ENCODE measurements at regions not wholly inside any gene's neighbourhood (a gene's known extent, or its start where the extent isn't known, plus 50 kb on each side); places are given as distances from the start of the nearest gene placed in this dataset.

GRCh38 chr9:13734601-13735000 lies 455.1 kb upstream of the MPDZ start:
- H3K27me3 Mint-ChIP-seq: no peaks in the 10 kb centered on the region
- DNase-seq (no peak), ATAC-seq (replicated peaks) (no peak)
- peaks cover 3 to 7% of the 10 kb centered on the region in 2 donors for H3K9me3 Mint-ChIP-seq
- H3K27ac Mint-ChIP-seq: no peak overlapping the region
- no peak overlapping the region for H3K4me3 Mint-ChIP-seq
- H3K4me1 Mint-ChIP-seq: no peaks in the 10 kb centered on the region
- no peaks in the 10 kb centered on the region for H3K36me3 Mint-ChIP-seq

DNA sequence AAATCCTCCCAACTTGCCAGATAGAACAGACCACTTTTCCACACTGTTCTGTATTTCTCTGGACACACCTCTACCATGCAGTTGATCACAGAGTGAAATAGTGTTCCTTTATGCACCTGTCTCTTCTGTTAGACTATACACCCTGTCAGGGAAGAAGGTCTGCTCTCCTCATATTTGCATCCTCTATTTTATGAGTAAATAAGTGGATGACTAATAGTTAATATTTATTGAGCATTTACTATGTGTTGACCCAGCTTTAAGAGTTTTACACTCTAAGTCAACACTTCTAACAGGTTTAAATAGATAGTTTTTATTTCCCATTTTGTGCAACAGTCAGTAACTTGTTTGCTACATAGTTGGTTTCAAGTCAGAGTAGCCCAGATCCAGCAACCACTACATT lies 452.8 kb upstream of the MPDZ start:
- Mint-ChIP-seq H3K36me3 (no peaks in the 10 kb centered on the region), H3K4me1 (no peaks in the 10 kb centered on the region), H3K27ac (no peak overlapping the region), H3K27me3 (no peaks in the 10 kb centered on the region), H3K4me3 (no peak overlapping the region), H3K9me3 (peaks cover 2 to 7% of the 10 kb centered on the region in 2 donors)
- ATAC-seq (replicated peaks): no peak
- DNase-seq: no peak

GRCh38 chr9:13731637-13732036 lies 452.1 kb upstream of the MPDZ start:
- no peaks in the 10 kb centered on the region for H3K27me3 Mint-ChIP-seq
- peaks cover 2 to 7% of the 10 kb centered on the region in 2 donors for H3K9me3 Mint-ChIP-seq
- H3K36me3 Mint-ChIP-seq: no peaks in the 10 kb centered on the region
- ATAC-seq (replicated peaks): no peak
- H3K4me1 Mint-ChIP-seq: no peaks in the 10 kb centered on the region
- no peak overlapping the region for H3K4me3 Mint-ChIP-seq
- DNase-seq: no peak
- no peak overlapping the region for H3K27ac Mint-ChIP-seq

DNA sequence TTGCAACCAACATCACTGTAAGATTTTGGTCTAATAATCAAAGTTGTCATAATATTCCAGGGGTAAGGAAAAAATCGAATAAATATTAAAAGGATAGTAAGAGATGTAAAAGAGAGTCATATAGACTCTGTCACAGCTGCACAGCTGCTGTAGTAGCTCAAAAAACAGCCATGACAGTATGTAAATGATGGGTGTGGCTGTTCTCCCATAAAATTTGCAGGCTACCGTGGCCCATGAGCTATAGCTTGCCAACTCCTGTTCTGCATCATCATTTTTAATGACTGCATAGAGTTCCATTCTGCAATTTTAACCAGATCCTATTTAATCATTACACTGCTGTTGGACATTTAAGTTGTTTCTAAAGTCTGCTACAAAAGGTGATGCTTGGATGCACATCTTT lies 450.5 kb upstream of the MPDZ start:
- ATAC-seq (replicated peaks) (no peak), DNase-seq (no peak)
- Mint-ChIP-seq H3K4me3 (no peak overlapping the region), H3K27me3 (no peaks in the 10 kb centered on the region), H3K36me3 (no peaks in the 10 kb centered on the region), H3K9me3 (peaks cover 2 to 7% of the 10 kb centered on the region in 2 donors), H3K27ac (no peak overlapping the region), H3K4me1 (no peaks in the 10 kb centered on the region)

- peaks cover 4 to 7% of the 10 kb centered on the region in 2 donors for H3K9me3 Mint-ChIP-seq
- H3K27ac Mint-ChIP-seq: no peak overlapping the region
- DNase-seq: no peak
- no peaks in the 10 kb centered on the region for H3K4me1 Mint-ChIP-seq
- no peak overlapping the region for H3K4me3 Mint-ChIP-seq
- no peaks in the 10 kb centered on the region for H3K36me3 Mint-ChIP-seq
- no peaks in the 10 kb centered on the region for H3K27me3 Mint-ChIP-seq
- ATAC-seq (replicated peaks): no peak
These were observed 449.7 kb upstream of the MPDZ start for GRCh38 chr9:13728917-13729811.

- no peak overlapping the region for H3K27ac Mint-ChIP-seq
- no peak for DNase-seq
- no peak overlapping the region for H3K4me3 Mint-ChIP-seq
These were observed 448.6 kb upstream of the MPDZ start for GRCh38 chr9:13728131-13728530.

DNA sequence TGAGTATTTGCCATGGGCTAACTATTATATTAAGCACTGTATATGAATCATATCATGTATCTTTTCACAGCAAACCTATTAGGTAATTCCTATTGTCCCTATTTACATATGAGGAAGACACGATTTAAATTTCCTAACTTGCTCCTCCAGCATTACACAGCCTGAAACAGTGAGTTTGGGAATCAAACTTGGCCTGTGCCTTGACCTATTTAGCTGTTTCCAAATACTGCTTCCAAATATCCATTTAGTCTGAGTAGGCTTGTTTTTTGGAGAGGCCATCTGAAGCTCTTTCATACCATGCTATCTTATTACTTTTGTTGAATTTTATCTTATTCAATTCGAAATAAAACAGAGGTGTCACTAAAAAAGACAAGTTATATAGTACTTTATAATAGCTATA lies 447.3 kb upstream of the MPDZ start:
- DNase-seq (no peak), ATAC-seq (replicated peaks) (no peak)
- no peak overlapping the region for H3K27ac Mint-ChIP-seq
- H3K4me3 Mint-ChIP-seq: no peak overlapping the region
- H3K9me3 Mint-ChIP-seq: peaks cover 4 to 7% of the 10 kb centered on the region in 2 donors
- H3K36me3 Mint-ChIP-seq: no peaks in the 10 kb centered on the region
- no peaks in the 10 kb centered on the region for H3K4me1 Mint-ChIP-seq
- no peaks in the 10 kb centered on the region for H3K27me3 Mint-ChIP-seq

More at GRCh38 chr9:13728131-13728530, 448.6 kb upstream of the MPDZ start:
- H3K4me1 Mint-ChIP-seq: no peaks in the 10 kb centered on the region
- no peaks in the 10 kb centered on the region for H3K36me3 Mint-ChIP-seq
- H3K9me3 Mint-ChIP-seq: peaks cover 3 to 7% of the 10 kb centered on the region in 2 donors
- no peaks in the 10 kb centered on the region for H3K27me3 Mint-ChIP-seq
- no peak for ATAC-seq (replicated peaks)

- no peak overlapping the region for H3K27ac Mint-ChIP-seq
- peaks cover 0 to 4% of the 10 kb centered on the region in 2 donors for H3K9me3 Mint-ChIP-seq
- H3K4me3 Mint-ChIP-seq: no peak overlapping the region
- no peaks in the 10 kb centered on the region for H3K36me3 Mint-ChIP-seq
- no peak for ATAC-seq (replicated peaks)
- DNase-seq: no peak
- no peaks in the 10 kb centered on the region for H3K27me3 Mint-ChIP-seq
- no peaks in the 10 kb centered on the region for H3K4me1 Mint-ChIP-seq
These were observed 446.0 kb upstream of the MPDZ start for GRCh38 chr9:13725516-13725915.

DNA sequence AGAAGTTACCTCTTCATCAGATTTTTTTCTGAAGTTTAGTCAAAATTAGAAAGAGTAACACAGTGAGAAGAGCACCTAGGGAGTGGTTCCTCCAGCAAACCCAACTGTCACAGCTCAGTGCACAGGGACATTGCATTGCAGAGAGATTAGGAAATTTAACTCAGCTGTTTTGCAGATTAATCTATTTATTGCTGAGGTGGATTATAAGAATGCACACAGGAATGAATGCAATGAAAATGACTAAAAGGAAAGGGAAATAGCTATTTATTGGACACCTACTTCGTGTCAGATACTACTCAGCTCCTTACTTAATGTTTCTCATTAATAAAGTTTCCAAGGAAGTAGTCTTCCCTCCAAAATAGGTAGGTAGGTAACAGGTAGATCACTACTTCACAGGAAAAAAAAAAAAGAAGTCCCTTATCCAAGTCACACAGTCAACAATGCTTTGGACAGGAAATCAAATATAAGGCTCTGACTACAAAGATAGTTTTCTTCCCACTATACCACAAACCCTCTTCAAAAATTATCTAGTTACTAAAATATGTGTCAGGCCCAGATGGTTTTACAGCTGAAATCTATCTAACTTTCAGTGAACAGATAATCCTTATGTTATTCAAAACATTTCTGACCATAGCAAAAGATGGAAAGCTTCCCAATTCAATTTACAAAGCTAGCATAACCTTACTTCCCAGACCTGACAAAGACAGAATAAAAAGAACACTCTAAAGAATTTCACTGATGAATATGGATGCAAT lies 442.2 kb upstream of the MPDZ start:
- Mint-ChIP-seq H3K27me3 (no peaks in the 10 kb centered on the region), H3K4me3 (no peak overlapping the region), H3K9me3 (peaks cover 0 to 4% of the 10 kb centered on the region in 2 donors), H3K36me3 (no peaks in the 10 kb centered on the region), H3K4me1 (no peaks in the 10 kb centered on the region), H3K27ac (no peak overlapping the region)
- ATAC-seq (replicated peaks) (no peak), DNase-seq (no peak)

DNA sequence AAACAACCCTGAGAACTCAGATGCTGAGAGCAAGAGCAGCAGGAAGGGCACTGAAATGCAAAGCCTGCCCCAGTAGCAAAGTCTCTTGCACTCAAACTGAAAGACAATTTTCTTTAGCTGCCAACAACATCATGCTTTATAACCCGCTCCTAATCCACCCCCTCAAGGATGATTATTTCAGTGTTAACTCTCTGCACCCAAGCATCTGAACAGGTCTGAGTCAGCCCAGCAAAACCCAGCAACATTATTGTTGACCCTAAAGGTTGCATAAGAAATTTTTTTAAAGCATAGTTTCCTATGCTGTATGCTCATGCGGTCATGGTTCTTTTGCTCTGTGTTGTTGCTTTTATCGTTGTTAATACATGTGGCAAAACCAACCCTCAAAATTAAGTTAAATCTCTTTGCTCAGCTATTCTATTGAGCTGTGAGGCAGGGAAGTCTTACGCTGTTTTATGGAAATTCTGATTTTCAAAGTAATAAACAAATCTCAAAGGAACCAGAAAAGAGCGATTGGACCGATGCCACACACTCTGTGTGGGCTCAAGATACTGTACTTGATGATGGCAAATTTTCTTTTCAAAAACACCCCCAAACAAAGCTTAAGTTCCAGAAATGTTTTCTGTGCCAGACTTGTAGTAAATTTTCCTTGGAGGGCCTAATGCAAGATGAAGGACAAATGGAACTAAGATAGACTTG lies 440.6 kb upstream of the MPDZ start:
- Mint-ChIP-seq H3K27ac (no peak overlapping the region), H3K27me3 (no peaks in the 10 kb centered on the region), H3K36me3 (no peaks in the 10 kb centered on the region), H3K4me1 (no peaks in the 10 kb centered on the region), H3K9me3 (peaks cover 0 to 4% of the 10 kb centered on the region in 2 donors), H3K4me3 (no peak overlapping the region)
- ATAC-seq (replicated peaks): no peak
- no peak for DNase-seq

DNA sequence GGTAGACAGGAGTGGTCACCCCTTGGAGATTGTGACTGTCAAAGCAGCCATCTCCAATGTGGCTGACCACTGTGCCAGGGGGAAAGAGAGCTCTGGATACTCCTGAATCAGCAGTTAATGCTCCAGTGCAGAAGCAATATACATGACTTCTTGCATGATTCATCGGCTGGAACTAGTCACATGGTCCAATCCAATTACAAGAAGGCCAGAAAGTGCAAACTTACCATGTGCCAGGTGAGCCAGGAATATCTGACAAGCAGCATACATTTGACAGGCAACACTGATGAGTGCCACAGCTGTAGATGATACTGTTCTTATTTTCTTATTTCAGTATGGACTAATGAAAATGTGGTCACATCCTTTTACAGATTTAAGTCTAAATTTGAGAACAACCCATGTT lies 440.0 kb upstream of the MPDZ start:
- Mint-ChIP-seq H3K27ac (no peak overlapping the region), H3K36me3 (no peaks in the 10 kb centered on the region), H3K9me3 (peaks cover 0 to 4% of the 10 kb centered on the region in 2 donors), H3K4me1 (no peaks in the 10 kb centered on the region), H3K4me3 (no peak overlapping the region), H3K27me3 (no peaks in the 10 kb centered on the region)
- DNase-seq (no peak), ATAC-seq (replicated peaks) (no peak)

- H3K27ac Mint-ChIP-seq: no peak overlapping the region
- no peaks in the 10 kb centered on the region for H3K27me3 Mint-ChIP-seq
- no peak for DNase-seq
- no peak for ATAC-seq (replicated peaks)
- peaks cover 0 to 2% of the 10 kb centered on the region in 2 donors for H3K9me3 Mint-ChIP-seq
- no peaks in the 10 kb centered on the region for H3K36me3 Mint-ChIP-seq
- no peak overlapping the region for H3K4me3 Mint-ChIP-seq
- H3K4me1 Mint-ChIP-seq: no peaks in the 10 kb centered on the region
These were observed 439.0 kb upstream of the MPDZ start for GRCh38 chr9:13718539-13718938.

DNA sequence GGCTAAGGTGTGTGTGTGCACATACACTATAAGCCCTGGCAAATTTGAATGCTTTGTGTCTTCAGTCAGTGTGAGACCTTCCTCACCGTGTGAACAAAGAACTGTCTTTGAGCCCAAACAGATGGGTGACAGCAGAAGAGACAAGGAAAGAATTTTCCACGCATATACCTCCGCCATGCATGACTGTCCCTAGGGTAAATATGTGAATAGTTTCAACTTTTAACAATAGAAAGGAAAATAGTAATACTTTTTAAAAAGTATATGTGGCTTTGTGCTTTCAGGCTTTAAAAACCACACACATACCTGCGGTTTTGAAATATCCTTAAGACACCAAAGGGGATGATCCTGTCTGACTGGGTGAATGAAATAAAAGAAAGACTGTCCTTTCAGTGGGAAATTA lies 438.6 kb upstream of the MPDZ start:
- ATAC-seq (replicated peaks): no peak
- peaks cover 0 to 3% of the 10 kb centered on the region in 2 donors for H3K9me3 Mint-ChIP-seq
- no peak for DNase-seq

DNA sequence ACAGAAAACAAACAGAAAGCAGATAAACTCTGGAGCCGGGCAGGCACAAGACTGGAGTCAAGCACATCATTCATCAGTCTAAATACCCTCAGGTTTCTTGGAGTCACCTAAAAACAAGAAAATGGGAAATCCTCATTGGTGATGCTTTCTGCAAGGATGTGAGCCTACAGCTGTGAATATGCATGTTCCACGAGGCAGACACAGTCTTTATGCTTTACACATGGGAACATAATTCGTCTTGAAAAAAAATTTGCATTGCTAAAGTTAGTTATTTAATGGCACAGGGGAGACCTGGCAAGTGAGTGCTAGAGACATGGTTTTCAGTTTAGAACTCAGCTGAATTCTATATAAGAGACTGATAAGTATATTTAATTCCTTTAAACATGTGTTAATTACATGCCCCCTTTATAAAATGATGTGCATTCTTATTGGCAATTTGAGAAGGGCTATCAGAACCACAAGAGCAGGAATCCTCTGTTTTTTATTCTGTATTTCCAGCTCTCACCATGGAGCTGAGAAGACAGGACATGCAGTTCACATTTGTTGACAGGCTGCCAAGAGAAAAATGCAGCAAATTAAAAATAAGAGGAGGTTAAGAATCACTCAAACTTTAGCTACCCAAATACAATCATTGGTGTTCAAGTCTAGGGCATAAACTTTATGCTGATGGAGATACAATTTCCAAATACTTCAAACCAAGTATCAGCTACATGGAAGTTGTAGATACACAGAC lies 438.0 kb upstream of the MPDZ start:
- Mint-ChIP-seq H3K4me3 (no peak overlapping the region), H3K27me3 (no peaks in the 10 kb centered on the region), H3K36me3 (no peaks in the 10 kb centered on the region), H3K9me3 (peaks cover 0 to 2% of the 10 kb centered on the region in 2 donors), H3K4me1 (no peaks in the 10 kb centered on the region), H3K27ac (no peak overlapping the region)
- DNase-seq: no peak
- ATAC-seq (replicated peaks): no peak

More for the DNA sequence above, 438.6 kb upstream of the MPDZ start:
- no peak overlapping the region for H3K27ac Mint-ChIP-seq
- H3K36me3 Mint-ChIP-seq: no peaks in the 10 kb centered on the region
- no peaks in the 10 kb centered on the region for H3K27me3 Mint-ChIP-seq
- H3K4me3 Mint-ChIP-seq: no peak overlapping the region
- no peaks in the 10 kb centered on the region for H3K4me1 Mint-ChIP-seq
